ENCODE measurements at regions not wholly inside any gene's neighbourhood (a gene's known extent, or its start where the extent isn't known, plus 50 kb on each side); places are given as distances from the start of the nearest gene placed in this dataset.

GRCh38 chr17:77749989-77750388, 208.5 kb upstream of the TNRC6C start:
- no peak for TF ChIP-seq CTCF (IDR thresholded peaks at IDR 0.05; ENCODE audit: low read depth, low read length, poor library complexity, severe bottlenecking)
- no peak for TF ChIP-seq EZH2phosphoT487 (IDR thresholded peaks at IDR 0.05; ENCODE audit: borderline replicate concordance, low read length)
